ENCODE measurements at regions not wholly inside any gene's neighbourhood (a gene's known extent, or its start where the extent isn't known, plus 50 kb on each side); places are given as distances from the start of the nearest gene placed in this dataset.
"Not testable (repeated sequence)": the region's sequence is repeated elsewhere in the genome, so short reads cannot be mapped to it uniquely, and the experiment has no call there.

GRCh38 chr12:34124608-34125007 is 102.3 kb downstream of the ALG10 start:
- Histone ChIP-seq H3K4me3 (ENCODE audit: low read depth, low read length) (no peak overlapping the region), H3K27me3 (ENCODE audit: control insufficient read depth, insufficient read depth, low read length) (no peaks in the 10 kb centered on the region), H3K36me3 (ENCODE audit: control insufficient read depth, insufficient read depth, low read length) (no peaks in the 10 kb centered on the region)
- FAIRE-seq (no peak), DNase-seq (ENCODE audit: low read depth) (no peak)
- TF ChIP-seq CTCF (IDR thresholded peaks at IDR 0.05; ENCODE audit: insufficient read depth, low read length, severe bottlenecking), result no peak

GRCh38 chr12:34126239-34126641 is 103.9 kb downstream of the ALG10 start:
- no peak overlapping the region for H3K4me3 ChIP-seq (ENCODE audit: low read depth, low read length)
- DNase-seq (ENCODE audit: low read depth) (no peak), FAIRE-seq (no peak)
- H3K36me3 ChIP-seq (ENCODE audit: control insufficient read depth, insufficient read depth, low read length), result no peaks in the 10 kb centered on the region
- H3K27me3 ChIP-seq (ENCODE audit: control insufficient read depth, insufficient read depth, low read length), result no peaks in the 10 kb centered on the region
- TF ChIP-seq CTCF (IDR thresholded peaks at IDR 0.05; ENCODE audit: insufficient read depth, low read length, severe bottlenecking), result no peak

GRCh38 chr12:34126805-34127204 is 104.5 kb downstream of the ALG10 start:
- DNase-seq (ENCODE audit: low read depth) (no peak), FAIRE-seq (no peak)
- no peak for TF ChIP-seq CTCF (IDR thresholded peaks at IDR 0.05; ENCODE audit: insufficient read depth, low read length, severe bottlenecking)
- Histone ChIP-seq H3K27me3 (ENCODE audit: control insufficient read depth, insufficient read depth, low read length) (no peaks in the 10 kb centered on the region), H3K4me3 (ENCODE audit: low read depth, low read length) (no peak overlapping the region), H3K36me3 (ENCODE audit: control insufficient read depth, insufficient read depth, low read length) (no peaks in the 10 kb centered on the region)

GRCh38 chr12:34127379-34127778 is 105.1 kb downstream of the ALG10 start:
- not testable (repeated sequence) for H3K4me3 ChIP-seq (ENCODE audit: low read depth, low read length); H3K27me3 ChIP-seq (ENCODE audit: control insufficient read depth, insufficient read depth, low read length); DNase-seq (ENCODE audit: low read depth)

GRCh38 chr12:34142430-34142829 is 120.1 kb downstream of the ALG10 start:
- no peak overlapping the region for H3K4me3 ChIP-seq (ENCODE audit: low read depth, low read length)
- no peak for DNase-seq (ENCODE audit: low read depth)
- peak; percentile 36 for FAIRE-seq
- no peak for TF ChIP-seq CTCF (IDR thresholded peaks at IDR 0.05; ENCODE audit: insufficient read depth, low read length, severe bottlenecking)
- no peaks in the 10 kb centered on the region for H3K27me3 ChIP-seq (ENCODE audit: control insufficient read depth, insufficient read depth, low read length)
- no peaks in the 10 kb centered on the region for H3K36me3 ChIP-seq (ENCODE audit: control insufficient read depth, insufficient read depth, low read length)

More at GRCh38 chr12:34127379-34127778, 105.1 kb downstream of the ALG10 start:
- not testable (repeated sequence) for H3K36me3 ChIP-seq (ENCODE audit: control insufficient read depth, insufficient read depth, low read length); FAIRE-seq

GRCh38 chr12:34151019-34151418 is 128.7 kb downstream of the ALG10 start:
- DNase-seq (ENCODE audit: low read depth) (no peak), FAIRE-seq (no peak)
- Histone ChIP-seq H3K36me3 (ENCODE audit: control insufficient read depth, insufficient read depth, low read length) (no peaks in the 10 kb centered on the region), H3K27me3 (ENCODE audit: control insufficient read depth, insufficient read depth, low read length) (no peaks in the 10 kb centered on the region), H3K4me3 (ENCODE audit: low read depth, low read length) (no peak overlapping the region)
- TF ChIP-seq CTCF (IDR thresholded peaks at IDR 0.05; ENCODE audit: insufficient read depth, low read length, severe bottlenecking), result no peak
